GM23338 (cell line): ENCODE measurements at regions not wholly inside any gene's neighbourhood (a gene's known extent, or its start where the extent isn't known, plus 50 kb on each side); places are given as distances from the start of the nearest gene placed in this dataset.

ENCODE experiments used
- ATAC-seq: fragments of 200-7000 bp; cut with Tn5 transposase; 3 replicates; pipeline ENCODE4 v1.9.1; 2020
- DNase-seq: peaks from one replicate; pipeline ENCODE4 v3.0.0-alpha.2; 2015; ENCODE audit warnings: low spot score
- H2AFZ ChIP-seq: fragments of 200-600 bp; sonication (generic); 2 replicates; pipeline ENCODE4 v1.8.0; 2016; ENCODE audit warnings: antibody characterized with exemption, mild to moderate bottlenecking, moderate library complexity
- H3F3A ChIP-seq: fragments of 200-600 bp; sonication (generic); replicated peaks from 2 replicates; pipeline ENCODE4 v1.8.0; 2017; ENCODE audit warnings: antibody characterized with exemption, mixed run types, low read depth
- H3K27ac ChIP-seq: fragments of 200-600 bp; sonication (generic); 2 replicates; pipeline ENCODE4 v1.6.1; 2016; ENCODE audit warnings: low read depth
- H3K27me3 ChIP-seq: fragments of 200-600 bp; sonication (generic); 2 replicates; pipeline ENCODE4 v1.8.0; 2016; ENCODE audit warnings: mild to moderate bottlenecking, mixed run types, moderate library complexity; ENCODE audit not compliant: insufficient read depth
- H3K36me3 ChIP-seq: fragments of 200-600 bp; sonication (generic); 2 replicates; pipeline ENCODE4 v1.8.0; 2016; ENCODE audit warnings: mild to moderate bottlenecking; ENCODE audit not compliant: insufficient read depth
- H3K4me1 ChIP-seq: fragments of 200-600 bp; sonication (generic); 2 replicates; pipeline ENCODE4 v1.8.0; 2016; ENCODE audit warnings: mild to moderate bottlenecking, moderate library complexity; ENCODE audit not compliant: insufficient read depth
- H3K4me2 ChIP-seq: fragments of 200-600 bp; sonication (generic); 2 replicates; pipeline ENCODE4 v1.7.1; 2017; ENCODE audit warnings: mixed run types
- H3K4me3 ChIP-seq: fragments of 200-600 bp; sonication (generic); 2 replicates; pipeline ENCODE4 v1.6.1; 2016; ENCODE audit warnings: mixed run types
- H3K79me2 ChIP-seq: fragments of 200-600 bp; sonication (generic); replicated peaks from 2 replicates; pipeline ENCODE4 v1.8.0; 2017; ENCODE audit warnings: mild to moderate bottlenecking; ENCODE audit not compliant: insufficient read depth
- H3K9me2 ChIP-seq: fragments of 200-600 bp; sonication (generic); 2 replicates; pipeline ENCODE4 v1.8.0; 2017; ENCODE audit not compliant: insufficient read depth
- H4K20me1 ChIP-seq: fragments of 200-600 bp; sonication (generic); replicated peaks from 2 replicates; pipeline ENCODE4 v1.8.0; 2017; ENCODE audit warnings: mild to moderate bottlenecking; ENCODE audit not compliant: insufficient read depth
- H3K27ac Mint-ChIP-seq: 2 replicates; pipeline ENCODE4 v1.8.0; 2020; ENCODE audit warnings: inconsistent platforms, mild to moderate bottlenecking, moderate library complexity, mixed read lengths
- H3K27me3 Mint-ChIP-seq: 3 replicates; pipeline ENCODE4 v1.8.0; 2022; ENCODE audit warnings: low read depth, mild to moderate bottlenecking, moderate library complexity, mixed read lengths, inconsistent platforms; ENCODE audit not compliant: insufficient read depth, poor library complexity
- H3K36me3 Mint-ChIP-seq: 3 replicates; pipeline ENCODE4 v1.8.0; 2021; ENCODE audit warnings: low read depth, mild to moderate bottlenecking, inconsistent platforms, moderate library complexity, mixed read lengths
- H3K4me1 Mint-ChIP-seq: 3 replicates; pipeline ENCODE4 v1.8.0; 2020; ENCODE audit warnings: mild to moderate bottlenecking, inconsistent platforms, mixed read lengths
- H3K4me3 Mint-ChIP-seq: 3 replicates; pipeline ENCODE4 v1.8.0; 2021; ENCODE audit warnings: moderate library complexity, mild to moderate bottlenecking, inconsistent platforms, mixed read lengths
- H3K9me3 Mint-ChIP-seq: 3 replicates; pipeline ENCODE4 v1.8.0; 2020; ENCODE audit warnings: moderate library complexity, mild to moderate bottlenecking, inconsistent platforms, mixed read lengths
- CREB1 ChIP-seq: fragments of 250-450 bp; sonication (Bioruptor Pico); IDR thresholded peaks from 2 replicates; pipeline ENCODE4 v1.5.0; 2020; ENCODE audit warnings: low read depth, mild to moderate bottlenecking, moderate library complexity
- CTCF ChIP-seq, 2 experiments: fragments of 200-600 bp in 1 of 2; sonication (generic) in 1 of 2; conservative IDR thresholded peaks; 2 replicates each; pipeline versions ENCODE4 v1.5.1 to v1.6.1; 2016 to 2017; ENCODE audit warnings: antibody characterized with exemption in 2 of 2, low read depth in 2 of 2, mild to moderate bottlenecking in 2 of 2, moderate library complexity in 1 of 2
- ETS1 ChIP-seq: IDR thresholded peaks from 2 replicates; pipeline ENCODE4 v1.6.1; 2016; ENCODE audit warnings: antibody characterized with exemption
- EZH2 ChIP-seq: fragments of 200-600 bp; sonication (generic); IDR thresholded peaks from one replicate; pipeline ENCODE4 v1.8.0; 2017; ENCODE audit warnings: antibody characterized with exemption, mild to moderate bottlenecking, low read depth; ENCODE audit not compliant: unreplicated experiment
- EZH2phosphoT487 ChIP-seq: fragments of 200-600 bp; sonication (generic); IDR thresholded peaks from one replicate; pipeline ENCODE4 v1.8.1; 2018; ENCODE audit warnings: antibody characterized with exemption; ENCODE audit not compliant: unreplicated experiment
- JUNB ChIP-seq: IDR thresholded peaks from one replicate; pipeline ENCODE4 v1.6.1; 2016; ENCODE audit warnings: antibody characterized with exemption; ENCODE audit not compliant: unreplicated experiment
- NANOG ChIP-seq: IDR thresholded peaks from 2 replicates; pipeline ENCODE4 v1.6.1; 2016; ENCODE audit warnings: antibody characterized with exemption, borderline replicate concordance
- POLR2AphosphoS5 ChIP-seq: IDR thresholded peaks from 2 replicates; pipeline ENCODE4 v1.6.1; 2016; ENCODE audit warnings: antibody characterized with exemption, low read depth
- REST ChIP-seq: IDR thresholded peaks from one replicate; pipeline ENCODE4 v1.6.1; 2018; ENCODE audit warnings: antibody characterized with exemption; ENCODE audit not compliant: unreplicated experiment
- STAT1 ChIP-seq: IDR thresholded peaks from one replicate; pipeline ENCODE4 v1.6.1; 2016; ENCODE audit warnings: antibody characterized with exemption; ENCODE audit not compliant: unreplicated experiment
- ZNF114 ChIP-seq: fragments of 250-450 bp; sonication (Bioruptor Pico); IDR thresholded peaks from 2 replicates; pipeline ENCODE4 v1.5.0; 2020; ENCODE audit warnings: mild to moderate bottlenecking, moderate library complexity
- ZNF331 ChIP-seq: fragments of 250-450 bp; sonication (Bioruptor Pico); IDR thresholded peaks from 2 replicates; pipeline ENCODE4 v1.5.0; 2020; ENCODE audit warnings: low read depth, mild to moderate bottlenecking, moderate library complexity
- ZNF462 ChIP-seq: fragments of 250-450 bp; sonication (Bioruptor Pico); IDR thresholded peaks from 2 replicates; pipeline ENCODE4 v1.5.0; 2020; ENCODE audit warnings: mild to moderate bottlenecking, moderate library complexity

GRCh38 chr9:24210641-24211040, 335.1 kb downstream of the IZUMO3 start:
- Mint-ChIP-seq H3K27me3 (no peaks in the 10 kb centered on the region), H3K27ac (no peak overlapping the region), H3K4me3 (no peak overlapping the region), H3K4me1 (no peaks in the 10 kb centered on the region), H3K36me3 (no peaks in the 10 kb centered on the region), H3K9me3 (no peaks in the 10 kb centered on the region)
- Histone ChIP-seq H3K36me3 (no peaks in the 10 kb centered on the region), H3K4me3 (no peak overlapping the region), H3K9me2 (no peaks in the 10 kb centered on the region), H3K27ac (no peak overlapping the region), H3K4me2 (no peak overlapping the region), H3K79me2 (no peaks in the 10 kb centered on the region), H3F3A (no peaks in the 10 kb centered on the region), H4K20me1 (no peaks in the 10 kb centered on the region), H3K4me1 (no peaks in the 10 kb centered on the region), H3K27me3 (no peaks in the 10 kb centered on the region), H2AFZ (no peak overlapping the region)
- ATAC-seq, result no peak
- TF ChIP-seq REST (no peak), EZH2 (no peak), NANOG (no peak), ZNF331 (no peak), POLR2AphosphoS5 (no peak), STAT1 (no peak), ZNF114 (CRISPR knock-in tag) (no peak), ETS1 (no peak), ZNF462 (no peak), CREB1 (CRISPR knock-in tag) (no peak), CTCF (conservative IDR thresholded peaks at IDR 0.05; ENCODE audit: low read depth in 2 of 2) (no peak), EZH2phosphoT487 (no peak), JUNB (no peak)
- DNase-seq, result no peak
